HCT116 (cell line): ENCODE measurements at regions not wholly inside any gene's neighbourhood (a gene's known extent, or its start where the extent isn't known, plus 50 kb on each side); places are given as distances from the start of the nearest gene placed in this dataset.

Experiments
- ATAC-seq: fragments of 200-7000 bp; cut with Tn5 transposase; 2 replicates; pipeline ENCODE4 v1.9.1; 2020; ENCODE audit warnings: mild to moderate bottlenecking, moderate library complexity
- BruUV-seq: library from RNA; stranded (reverse); fragments of 400-500 nt; replicated peaks from 2 replicates; lab custom pipeline; 2021; lab: Mats Ljungman, UMichigan
- CTCF ChIA-PET: fragments of 300-600 bp; sonication (Branson Sonifier 250); formaldehyde crosslinking; loops from one replicate; lab custom pipeline; 2021; ENCODE audit warnings: antibody characterized with exemption; lab: Charles Lee
- POLR2A ChIA-PET: fragments of 300-600, 350-600 bp; sonication (Branson Sonifier 250); formaldehyde crosslinking; loops from one replicate; lab custom pipeline; 2021; ENCODE audit warnings: antibody characterized with exemption; lab: Charles Lee
- RAD21 ChIA-PET, 2 experiments: fragments of 300-600 bp; sonication (Branson Sonifier 250); formaldehyde crosslinking; loops; one replicate each; lab custom pipeline; 2023; ENCODE audit warnings: low total read pairs in 2 of 2; ENCODE audit not compliant: uncharacterized antibody in 2 of 2, unreplicated experiment in 2 of 2, low non-redundant PET in 1 of 2; lab: Charles Lee
- DNase-seq: peaks from one replicate; pipeline ENCODE4 v3.0.0-alpha.2; 2010; ENCODE audit warnings: low read depth, low spot score
- H2AFZ ChIP-seq: fragments of 200-600 bp; shearing (Covaris generic), sonication (generic); 2 replicates; pipeline ENCODE4 v1.6.1; 2017; ENCODE audit warnings: low read depth, mixed run types, mixed read lengths, antibody characterized with exemption, low read length; ENCODE audit not compliant: poor library complexity, severe bottlenecking
- H3K27ac ChIP-seq: 2 replicates; pipeline ENCODE4 v1.5.1; 2012; ENCODE audit warnings: low read depth, low read length
- H3K27me3 ChIP-seq: fragments of 200-600 bp; sonication (generic); 2 replicates; pipeline ENCODE4 v1.6.1; 2016; ENCODE audit warnings: mixed run types, low read length, mixed read lengths; ENCODE audit not compliant: insufficient read depth
- H3K36me3 ChIP-seq, 2 experiments: fragments of 200-500 bp in 1 of 2; fragments of 200-600 bp in 1 of 2; sonication (Bioruptor generic) in 1 of 2; sonication (generic) in 1 of 2; 2 replicates each; pipeline versions ENCODE4 v1.5.1 to v1.6.1; 2014 to 2016; ENCODE audit warnings: low read length in 2 of 2, inconsistent platforms in 1 of 2, mixed read lengths in 1 of 2, mixed run types in 1 of 2; ENCODE audit not compliant: insufficient read depth in 2 of 2, control insufficient read depth in 1 of 2
- H3K4me1 ChIP-seq, 2 experiments: fragments of 200-600 bp in 1 of 2; sonication (generic) in 1 of 2; 2 replicates each; pipeline versions ENCODE4 v1.5.1 to v1.6.1; 2012 to 2017; ENCODE audit warnings: low read length in 2 of 2, inconsistent platforms in 1 of 2, mild to moderate bottlenecking in 1 of 2, mixed read lengths in 1 of 2, mixed run types in 1 of 2, moderate library complexity in 1 of 2; ENCODE audit not compliant: insufficient read depth in 2 of 2, control insufficient read depth in 1 of 2
- H3K4me2 ChIP-seq: fragments of 200-600 bp; sonication (generic); 2 replicates; pipeline ENCODE4 v1.6.1; 2017; ENCODE audit warnings: mixed run types, low read length, mixed read lengths
- H3K4me3 ChIP-seq, 2 experiments: fragments of 200-600 bp in 1 of 2; sonication (generic) in 1 of 2; replicated peaks in 1 of 2; 2 replicates each; pipeline ENCODE4 v1.5.1; 2011 to 2016; ENCODE audit warnings: low read length in 2 of 2, control low read depth in 1 of 2, low read depth in 1 of 2, mild to moderate bottlenecking in 1 of 2, mixed read lengths in 1 of 2, mixed run types in 1 of 2
- H3K79me2 ChIP-seq: fragments of 200-600 bp; sonication (generic); 2 replicates; pipeline ENCODE4 v1.6.1; 2017; ENCODE audit warnings: mild to moderate bottlenecking, mixed run types, low read length, moderate library complexity, mixed read lengths; ENCODE audit not compliant: insufficient read depth
- H3K9ac ChIP-seq: fragments of 200-600 bp; sonication (generic); 2 replicates; pipeline ENCODE4 v1.6.1; 2016; ENCODE audit warnings: low read length, mixed read lengths
- H3K9me2 ChIP-seq: fragments of 200-600 bp; sonication (generic), shearing (Covaris generic); 2 replicates; pipeline ENCODE4 v1.6.1; 2017; ENCODE audit warnings: mixed run types, mild to moderate bottlenecking, moderate library complexity; ENCODE audit not compliant: insufficient read depth
- H3K9me3 ChIP-seq, 2 experiments: fragments of 200-500 bp in 1 of 2; fragments of 200-600 bp in 1 of 2; sonication (Bioruptor generic) in 1 of 2; sonication (generic) in 1 of 2; 2 replicates each; pipeline ENCODE4 v1.6.1; 2014 to 2017; ENCODE audit warnings: low read length in 2 of 2, mixed read lengths in 2 of 2, inconsistent platforms in 1 of 2, low read depth in 1 of 2, mild to moderate bottlenecking in 1 of 2, mixed run types in 1 of 2, moderate library complexity in 1 of 2; ENCODE audit not compliant: control insufficient read depth in 1 of 2, insufficient read depth in 1 of 2
- H4K20me1 ChIP-seq: fragments of 200-600 bp; sonication (generic), shearing (Covaris generic); 2 replicates; pipeline ENCODE4 v1.6.1; 2017; ENCODE audit warnings: mixed run types, mild to moderate bottlenecking, moderate library complexity; ENCODE audit not compliant: insufficient read depth
- ATF3 ChIP-seq: IDR thresholded peaks from 2 replicates; pipeline ENCODE4 v1.6.1; 2012
- CTCF ChIP-seq, 3 experiments: fragments of 200-600 bp in 1 of 3; sonication (generic) in 1 of 3; IDR thresholded peaks in 2 of 3; conservative IDR thresholded peaks in 1 of 3; 2 replicates each; pipeline ENCODE4 v1.5.1; 2012 to 2017; ENCODE audit warnings: low read depth in 2 of 3, low read length in 2 of 3, antibody characterized with exemption in 1 of 3, borderline replicate concordance in 1 of 3, control low read depth in 1 of 3, mild to moderate bottlenecking in 1 of 3, mixed read lengths in 1 of 3, mixed run types in 1 of 3, moderate library complexity in 1 of 3; ENCODE audit not compliant: insufficient read depth in 1 of 3
- EGR1 ChIP-seq: IDR thresholded peaks from 2 replicates; pipeline ENCODE4 v1.6.1; 2012; ENCODE audit warnings: low read depth
- ELF1 ChIP-seq: IDR thresholded peaks from 2 replicates; pipeline ENCODE4 v1.6.1; 2012; ENCODE audit warnings: low read depth, borderline replicate concordance
- EZH2phosphoT487 ChIP-seq: fragments of 200-600 bp; IDR thresholded peaks from 2 replicates; pipeline ENCODE4 v1.6.1; 2018; ENCODE audit warnings: antibody characterized with exemption, borderline replicate concordance
- FOSL1 ChIP-seq: IDR thresholded peaks from 2 replicates; pipeline ENCODE4 v1.6.1; 2012; ENCODE audit warnings: low read depth
- JUND ChIP-seq: IDR thresholded peaks from 2 replicates; pipeline ENCODE4 v1.6.1; 2012
- MAX ChIP-seq: IDR thresholded peaks from 2 replicates; pipeline ENCODE4 v1.6.1; 2012
- POLR2A ChIP-seq: IDR thresholded peaks from 2 replicates; pipeline ENCODE4 v1.7.0; 2011; ENCODE audit warnings: borderline replicate concordance; ENCODE audit not compliant: insufficient read depth, insufficient read length; ENCODE audit errors: extremely low read depth
- POLR2AphosphoS5 ChIP-seq: IDR thresholded peaks from 2 replicates; pipeline ENCODE4 v1.6.1; 2011; ENCODE audit warnings: mild to moderate bottlenecking, low read depth, low read length, moderate library complexity
- RAD21 ChIP-seq: IDR thresholded peaks from 2 replicates; pipeline ENCODE4 v1.6.1; 2012; ENCODE audit warnings: low read depth, mild to moderate bottlenecking
- SIN3A ChIP-seq: IDR thresholded peaks from 2 replicates; pipeline ENCODE4 v1.6.1; 2012; ENCODE audit warnings: low read depth
- SP1 ChIP-seq: IDR thresholded peaks from 2 replicates; pipeline ENCODE4 v1.6.1; 2012; ENCODE audit warnings: low read depth
- SRF ChIP-seq: IDR thresholded peaks from 2 replicates; pipeline ENCODE4 v1.6.1; 2012; ENCODE audit warnings: low read depth
- TCF7L2 ChIP-seq: IDR thresholded peaks from 2 replicates; pipeline ENCODE4 v1.7.0; 2011; ENCODE audit warnings: borderline replicate concordance, inconsistent platforms; ENCODE audit not compliant: insufficient read depth, insufficient read length; ENCODE audit errors: extremely low read depth
- YY1 ChIP-seq: IDR thresholded peaks from 2 replicates; pipeline ENCODE4 v1.6.1; 2011; ENCODE audit warnings: low read length, low read depth, moderate library complexity, mild to moderate bottlenecking; ENCODE audit not compliant: insufficient replicate concordance; ENCODE audit errors: extremely low read depth
- ZBTB33 ChIP-seq: IDR thresholded peaks from 2 replicates; pipeline ENCODE4 v1.6.1; 2011; ENCODE audit warnings: mild to moderate bottlenecking, low read length, moderate library complexity; ENCODE audit not compliant: insufficient replicate concordance; ENCODE audit errors: extremely low read depth
- ZFX ChIP-seq: fragments of 450-650 bp; IDR thresholded peaks from 2 replicates; pipeline ENCODE4 v1.6.1; 2017
- ZNF274 ChIP-seq: fragments of 200-500 bp; sonication (Bioruptor generic); IDR thresholded peaks from 2 replicates; pipeline ENCODE4 v1.6.1; 2014; ENCODE audit warnings: mild to moderate bottlenecking, low read depth, low read length, inconsistent platforms
- intact Hi-C: fragments of 100-400 bp; cut with micrococcal nuclease; formaldehyde crosslinking; loops from 2 replicates; pipeline ENCODE4 v1.10.0; 2022
- TF ChIP-seq, protein P1 (sequence below): IDR thresholded peaks from 2 replicates; pipeline ENCODE4 v1.6.1; 2012; ENCODE audit warnings: low read depth

DNA sequence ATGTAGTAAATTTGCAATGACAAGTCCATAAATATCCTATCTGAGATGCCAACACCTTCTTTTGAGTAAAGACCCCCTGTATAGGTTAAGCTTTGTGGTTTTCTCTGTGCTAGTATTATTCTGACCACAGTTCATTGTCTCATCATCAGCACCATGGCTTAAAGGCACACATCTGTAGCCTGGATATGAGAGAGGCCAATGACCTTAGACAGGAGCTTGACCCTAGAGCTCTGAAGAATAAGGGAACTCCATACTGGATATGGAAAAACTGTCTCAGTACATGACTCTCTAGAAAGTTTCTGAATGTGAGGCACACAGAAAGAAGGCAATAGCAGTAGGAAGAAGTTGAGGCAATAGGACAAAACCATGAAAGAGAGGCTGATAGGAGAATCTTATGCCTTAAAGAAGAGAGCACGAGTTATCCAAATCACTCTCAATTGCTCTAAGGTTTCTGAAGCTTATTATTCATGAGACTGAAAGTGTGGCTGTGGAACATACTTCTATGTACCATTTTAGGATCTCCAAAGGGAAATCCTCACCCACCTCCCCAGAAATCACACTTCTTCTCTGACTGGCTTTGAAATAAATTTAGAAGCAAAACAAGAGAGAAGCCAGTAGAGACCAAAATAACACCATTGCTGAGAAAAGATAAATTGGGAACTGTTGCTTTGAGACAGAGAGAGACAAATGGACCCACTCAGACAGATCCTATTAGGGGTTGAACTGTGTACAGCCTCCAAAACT lies 150.2 kb downstream of the ABCA8 start:
- Histone ChIP-seq H3K27ac (no peak overlapping the region), H3K4me3 (no peak overlapping the region), H3K36me3 (no peaks in the 10 kb centered on the region), H4K20me1 (no peaks in the 10 kb centered on the region), H3K9me3 (no peaks in the 10 kb centered on the region), H3K4me2 (no peak overlapping the region), H3K27me3 (no peaks in the 10 kb centered on the region), H3K9ac (no peak overlapping the region), H3K4me1 (no peaks in the 10 kb centered on the region), H3K9me2 (no peaks in the 10 kb centered on the region), H3K79me2 (no peaks in the 10 kb centered on the region), H2AFZ (no peak overlapping the region)
- BruUV-seq = no TSS peak
- RAD21 ChIA-PET = no interaction called here
- CTCF ChIA-PET = no interaction called here
- DNase-seq (no peak), ATAC-seq (no peak)
- intact Hi-C loops = no loop called here
- no peak for TF ChIP-seq MAX
- no peak for TF ChIP-seq SRF
- no peak for TF ChIP-seq ELF1
- no peak for TF ChIP-seq EGR1
- TF ChIP-seq, protein P1, sequence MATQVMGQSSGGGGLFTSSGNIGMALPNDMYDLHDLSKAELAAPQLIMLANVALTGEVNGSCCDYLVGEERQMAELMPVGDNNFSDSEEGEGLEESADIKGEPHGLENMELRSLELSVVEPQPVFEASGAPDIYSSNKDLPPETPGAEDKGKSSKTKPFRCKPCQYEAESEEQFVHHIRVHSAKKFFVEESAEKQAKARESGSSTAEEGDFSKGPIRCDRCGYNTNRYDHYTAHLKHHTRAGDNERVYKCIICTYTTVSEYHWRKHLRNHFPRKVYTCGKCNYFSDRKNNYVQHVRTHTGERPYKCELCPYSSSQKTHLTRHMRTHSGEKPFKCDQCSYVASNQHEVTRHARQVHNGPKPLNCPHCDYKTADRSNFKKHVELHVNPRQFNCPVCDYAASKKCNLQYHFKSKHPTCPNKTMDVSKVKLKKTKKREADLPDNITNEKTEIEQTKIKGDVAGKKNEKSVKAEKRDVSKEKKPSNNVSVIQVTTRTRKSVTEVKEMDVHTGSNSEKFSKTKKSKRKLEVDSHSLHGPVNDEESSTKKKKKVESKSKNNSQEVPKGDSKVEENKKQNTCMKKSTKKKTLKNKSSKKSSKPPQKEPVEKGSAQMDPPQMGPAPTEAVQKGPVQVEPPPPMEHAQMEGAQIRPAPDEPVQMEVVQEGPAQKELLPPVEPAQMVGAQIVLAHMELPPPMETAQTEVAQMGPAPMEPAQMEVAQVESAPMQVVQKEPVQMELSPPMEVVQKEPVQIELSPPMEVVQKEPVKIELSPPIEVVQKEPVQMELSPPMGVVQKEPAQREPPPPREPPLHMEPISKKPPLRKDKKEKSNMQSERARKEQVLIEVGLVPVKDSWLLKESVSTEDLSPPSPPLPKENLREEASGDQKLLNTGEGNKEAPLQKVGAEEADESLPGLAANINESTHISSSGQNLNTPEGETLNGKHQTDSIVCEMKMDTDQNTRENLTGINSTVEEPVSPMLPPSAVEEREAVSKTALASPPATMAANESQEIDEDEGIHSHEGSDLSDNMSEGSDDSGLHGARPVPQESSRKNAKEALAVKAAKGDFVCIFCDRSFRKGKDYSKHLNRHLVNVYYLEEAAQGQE = no peak
- TF ChIP-seq TCF7L2 = no peak
- TF ChIP-seq JUND = no peak
- TF ChIP-seq FOSL1 = no peak
- TF ChIP-seq SIN3A = no peak
- no peak for TF ChIP-seq EZH2phosphoT487
- TF ChIP-seq POLR2A = no peak
- TF ChIP-seq CTCF (IDR thresholded peaks at IDR 0.05 in 2 of 3, conservative IDR thresholded peaks at IDR 0.05 in 1 of 3; ENCODE audit: borderline replicate concordance in 1 of 3, insufficient read depth in 1 of 3, low read depth in 2 of 3, low read length in 2 of 3) = no peak
- TF ChIP-seq RAD21 = no peak
- no peak for TF ChIP-seq POLR2AphosphoS5
- TF ChIP-seq ZBTB33 = no peak
- TF ChIP-seq SP1 = no peak
- no peak for TF ChIP-seq ATF3
- TF ChIP-seq YY1 = no peak
- TF ChIP-seq ZFX = no peak
- no peak for TF ChIP-seq ZNF274
- POLR2A ChIA-PET = no interaction called here
